NCI-H1930 (cell line): ENCODE measurements at regions not wholly inside any gene's neighbourhood (a gene's known extent, or its start where the extent isn't known, plus 50 kb on each side); places are given as distances from the start of the nearest gene placed in this dataset.
"Not testable (repeated sequence)": the region's sequence is repeated elsewhere in the genome, so short reads cannot be mapped to it uniquely, and the experiment has no call there.

Source experiments
- DNase-seq, 2 experiments: peaks; one replicate each; lab custom pipeline; 2025; lab: John Stamatoyannopoulos, UW

GRCh38 chr14:104250175-104250574, 111.8 kb downstream of the KIF26A start:
- DNase-seq, result no peak

- DNase-seq, result no peak
These were observed 114.1 kb downstream of the KIF26A start for GRCh38 chr14:104252256-104253215.

GRCh38 chr14:104253223-104253822, 114.9 kb downstream of the KIF26A start:
- DNase-seq, result no peak

GRCh38 chr14:104253901-104254353, 115.5 kb downstream of the KIF26A start:
- DNase-seq, result no peak

- no peak for DNase-seq
These were observed 116.5 kb downstream of the KIF26A start for GRCh38 chr14:104254735-104255400.

- DNase-seq, result no peak
These were observed 117.6 kb downstream of the KIF26A start for GRCh38 chr14:104256025-104256424.

- DNase-seq, result no peak
These were observed 124.4 kb downstream of the KIF26A start for GRCh38 chr14:104262515-104263514.

GRCh38 chr14:104263675-104264358, 125.4 kb downstream of the KIF26A start:
- DNase-seq, result no peak

- DNase-seq, result no peak
These were observed 126.3 kb downstream of the KIF26A start for GRCh38 chr14:104264495-104265265.

GRCh38 chr14:104265918-104266630, 127.7 kb downstream of the KIF26A start:
- no peak for DNase-seq

GRCh38 chr14:104266631-104267575, 128.5 kb downstream of the KIF26A start:
- DNase-seq, result no peak

- no peak for DNase-seq
These were observed 129.5 kb downstream of the KIF26A start for GRCh38 chr14:104267895-104268294.

GRCh38 chr14:104268295-104268694, 129.9 kb downstream of the KIF26A start:
- no peak for DNase-seq

- DNase-seq, result no peak
These were observed 130.5 kb downstream of the KIF26A start for GRCh38 chr14:104268725-104269436.

GRCh38 chr14:104269511-104270241, 131.3 kb downstream of the KIF26A start:
- not testable (repeated sequence) for DNase-seq

GRCh38 chr14:104271391-104271790, 133.0 kb downstream of the KIF26A start:
- DNase-seq, result no peak

- DNase-seq, result no peak
These were observed 136.4 kb downstream of the KIF26A start for GRCh38 chr14:104274806-104275205.
